GM12878 (cell line): ENCODE measurements at regions not wholly inside any gene's neighbourhood (a gene's known extent, or its start where the extent isn't known, plus 50 kb on each side); places are given as distances from the start of the nearest gene placed in this dataset.

Experiments used
- BRCA1 ChIP-seq: IDR thresholded peaks from 2 replicates; pipeline ENCODE4 v1.6.1; 2011; ENCODE audit warnings: low read depth, low read length, improper control_type of control experiment
- CHD2 ChIP-seq: IDR thresholded peaks from 2 replicates; pipeline ENCODE4 v1.6.1; 2011; ENCODE audit warnings: low read depth, low read length, improper control_type of control experiment, borderline replicate concordance
- HCFC1 ChIP-seq: fragments of 150-350 bp; IDR thresholded peaks from 2 replicates; pipeline ENCODE4 v1.6.1; 2014; ENCODE audit warnings: low read length
- HDGF ChIP-seq: fragments of 450-650 bp; IDR thresholded peaks from 2 replicates; pipeline ENCODE4 v1.6.1; 2016; ENCODE audit warnings: antibody characterized with exemption
- IRF5 ChIP-seq: fragments of 450-650 bp; IDR thresholded peaks from 2 replicates; pipeline ENCODE4 v1.6.1; 2017; ENCODE audit warnings: borderline replicate concordance
- LARP7 ChIP-seq: fragments of 450-650 bp; IDR thresholded peaks from 2 replicates; pipeline ENCODE4 v1.6.1; 2017; ENCODE audit warnings: mild to moderate bottlenecking
- PAX8 ChIP-seq: fragments of 450-650 bp; IDR thresholded peaks from 2 replicates; pipeline ENCODE4 v1.6.1; 2017; ENCODE audit warnings: mild to moderate bottlenecking, moderate library complexity
- PML ChIP-seq: IDR thresholded peaks from 2 replicates; pipeline ENCODE4 v1.6.1; 2012; ENCODE audit warnings: low read length, inconsistent platforms
- RUNX3 ChIP-seq: IDR thresholded peaks from 2 replicates; pipeline ENCODE4 v1.6.1; 2012; ENCODE audit warnings: low read length, inconsistent platforms
- TBL1XR1 ChIP-seq: IDR thresholded peaks from 2 replicates; pipeline ENCODE4 v1.6.1; 2012; ENCODE audit warnings: low read depth, low read length, improper control_type of control experiment
- TCF3 ChIP-seq: IDR thresholded peaks from 2 replicates; pipeline ENCODE4 v1.6.1; 2012; ENCODE audit warnings: low read depth, mild to moderate bottlenecking, low read length, borderline replicate concordance; ENCODE audit not compliant: insufficient read depth
- TCF7 ChIP-seq: IDR thresholded peaks from 2 replicates; pipeline ENCODE4 v1.6.1; 2014; ENCODE audit warnings: antibody characterized with exemption, borderline replicate concordance
- ZNF622 ChIP-seq: fragments of 450-650 bp; IDR thresholded peaks from 2 replicates; pipeline ENCODE4 v1.6.1; 2017; ENCODE audit warnings: mild to moderate bottlenecking, inconsistent platforms
- TF ChIP-seq, protein P1 (sequence below): fragments of 450-650 bp; IDR thresholded peaks from 2 replicates; pipeline ENCODE4 v1.6.1; 2018; ENCODE audit warnings: mild to moderate bottlenecking, low read depth, moderate library complexity; ENCODE audit not compliant: partially characterized antibody
- TF ChIP-seq, protein P2 (sequence below): IDR thresholded peaks from 2 replicates; pipeline ENCODE4 v1.6.1; 2011; ENCODE audit warnings: borderline replicate concordance, low read depth, mild to moderate bottlenecking, moderate library complexity, mixed read lengths, low read length; ENCODE audit not compliant: insufficient read depth; ENCODE audit errors: extremely low read length
- TF ChIP-seq, protein P3 (sequence below): fragments of 450-650 bp; IDR thresholded peaks from 2 replicates; pipeline ENCODE4 v1.6.1; 2014; ENCODE audit warnings: mild to moderate bottlenecking
- TF ChIP-seq, protein P4 (sequence below): fragments of 450-650 bp; formaldehyde crosslinking; IDR thresholded peaks from 2 replicates; pipeline ENCODE4 v1.5.0; 2022; ENCODE audit warnings: mild to moderate bottlenecking, missing genetic modification characterization
- TF ChIP-seq, protein P5 (sequence below): fragments of 150-350 bp; IDR thresholded peaks from 2 replicates; pipeline ENCODE4 v1.6.1; 2016; ENCODE audit warnings: low read depth, low read length

GRCh38 chr2:8234757-8235374 lies 447.0 kb upstream of the ID2 start (continued):
- TF ChIP-seq IRF5 (peak; percentile 79; the same call in 1 of the 2 replicates), PAX8 (no peak), TCF3 (peak; percentile 97), LARP7 (no peak), RUNX3 (peak; percentile 98), TBL1XR1 (peak; percentile 74), HCFC1 (no peak), BRCA1 (no peak), HDGF (no peak), ZNF622 (no peak), PML (peak; percentile 77; the same call in 1 of the 2 replicates), CHD2 (peak; percentile 58; the same call in 1 of the 2 replicates), TCF7 (no peak)
- TF ChIP-seq, protein P1, sequence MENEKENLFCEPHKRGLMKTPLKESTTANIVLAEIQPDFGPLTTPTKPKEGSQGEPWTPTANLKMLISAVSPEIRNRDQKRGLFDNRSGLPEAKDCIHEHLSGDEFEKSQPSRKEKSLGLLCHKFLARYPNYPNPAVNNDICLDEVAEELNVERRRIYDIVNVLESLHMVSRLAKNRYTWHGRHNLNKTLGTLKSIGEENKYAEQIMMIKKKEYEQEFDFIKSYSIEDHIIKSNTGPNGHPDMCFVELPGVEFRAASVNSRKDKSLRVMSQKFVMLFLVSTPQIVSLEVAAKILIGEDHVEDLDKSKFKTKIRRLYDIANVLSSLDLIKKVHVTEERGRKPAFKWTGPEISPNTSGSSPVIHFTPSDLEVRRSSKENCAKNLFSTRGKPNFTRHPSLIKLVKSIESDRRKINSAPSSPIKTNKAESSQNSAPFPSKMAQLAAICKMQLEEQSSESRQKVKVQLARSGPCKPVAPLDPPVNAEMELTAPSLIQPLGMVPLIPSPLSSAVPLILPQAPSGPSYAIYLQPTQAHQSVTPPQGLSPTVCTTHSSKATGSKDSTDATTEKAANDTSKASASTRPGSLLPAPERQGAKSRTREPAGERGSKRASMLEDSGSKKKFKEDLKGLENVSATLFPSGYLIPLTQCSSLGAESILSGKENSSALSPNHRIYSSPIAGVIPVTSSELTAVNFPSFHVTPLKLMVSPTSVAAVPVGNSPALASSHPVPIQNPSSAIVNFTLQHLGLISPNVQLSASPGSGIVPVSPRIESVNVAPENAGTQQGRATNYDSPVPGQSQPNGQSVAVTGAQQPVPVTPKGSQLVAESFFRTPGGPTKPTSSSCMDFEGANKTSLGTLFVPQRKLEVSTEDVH, result no peak
- TF ChIP-seq, protein P2, sequence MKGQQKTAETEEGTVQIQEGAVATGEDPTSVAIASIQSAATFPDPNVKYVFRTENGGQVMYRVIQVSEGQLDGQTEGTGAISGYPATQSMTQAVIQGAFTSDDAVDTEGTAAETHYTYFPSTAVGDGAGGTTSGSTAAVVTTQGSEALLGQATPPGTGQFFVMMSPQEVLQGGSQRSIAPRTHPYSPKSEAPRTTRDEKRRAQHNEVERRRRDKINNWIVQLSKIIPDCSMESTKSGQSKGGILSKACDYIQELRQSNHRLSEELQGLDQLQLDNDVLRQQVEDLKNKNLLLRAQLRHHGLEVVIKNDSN, result no peak
- TF ChIP-seq, protein P3, sequence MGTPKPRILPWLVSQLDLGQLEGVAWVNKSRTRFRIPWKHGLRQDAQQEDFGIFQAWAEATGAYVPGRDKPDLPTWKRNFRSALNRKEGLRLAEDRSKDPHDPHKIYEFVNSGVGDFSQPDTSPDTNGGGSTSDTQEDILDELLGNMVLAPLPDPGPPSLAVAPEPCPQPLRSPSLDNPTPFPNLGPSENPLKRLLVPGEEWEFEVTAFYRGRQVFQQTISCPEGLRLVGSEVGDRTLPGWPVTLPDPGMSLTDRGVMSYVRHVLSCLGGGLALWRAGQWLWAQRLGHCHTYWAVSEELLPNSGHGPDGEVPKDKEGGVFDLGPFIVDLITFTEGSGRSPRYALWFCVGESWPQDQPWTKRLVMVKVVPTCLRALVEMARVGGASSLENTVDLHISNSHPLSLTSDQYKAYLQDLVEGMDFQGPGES, result no peak
- TF ChIP-seq, protein P4, sequence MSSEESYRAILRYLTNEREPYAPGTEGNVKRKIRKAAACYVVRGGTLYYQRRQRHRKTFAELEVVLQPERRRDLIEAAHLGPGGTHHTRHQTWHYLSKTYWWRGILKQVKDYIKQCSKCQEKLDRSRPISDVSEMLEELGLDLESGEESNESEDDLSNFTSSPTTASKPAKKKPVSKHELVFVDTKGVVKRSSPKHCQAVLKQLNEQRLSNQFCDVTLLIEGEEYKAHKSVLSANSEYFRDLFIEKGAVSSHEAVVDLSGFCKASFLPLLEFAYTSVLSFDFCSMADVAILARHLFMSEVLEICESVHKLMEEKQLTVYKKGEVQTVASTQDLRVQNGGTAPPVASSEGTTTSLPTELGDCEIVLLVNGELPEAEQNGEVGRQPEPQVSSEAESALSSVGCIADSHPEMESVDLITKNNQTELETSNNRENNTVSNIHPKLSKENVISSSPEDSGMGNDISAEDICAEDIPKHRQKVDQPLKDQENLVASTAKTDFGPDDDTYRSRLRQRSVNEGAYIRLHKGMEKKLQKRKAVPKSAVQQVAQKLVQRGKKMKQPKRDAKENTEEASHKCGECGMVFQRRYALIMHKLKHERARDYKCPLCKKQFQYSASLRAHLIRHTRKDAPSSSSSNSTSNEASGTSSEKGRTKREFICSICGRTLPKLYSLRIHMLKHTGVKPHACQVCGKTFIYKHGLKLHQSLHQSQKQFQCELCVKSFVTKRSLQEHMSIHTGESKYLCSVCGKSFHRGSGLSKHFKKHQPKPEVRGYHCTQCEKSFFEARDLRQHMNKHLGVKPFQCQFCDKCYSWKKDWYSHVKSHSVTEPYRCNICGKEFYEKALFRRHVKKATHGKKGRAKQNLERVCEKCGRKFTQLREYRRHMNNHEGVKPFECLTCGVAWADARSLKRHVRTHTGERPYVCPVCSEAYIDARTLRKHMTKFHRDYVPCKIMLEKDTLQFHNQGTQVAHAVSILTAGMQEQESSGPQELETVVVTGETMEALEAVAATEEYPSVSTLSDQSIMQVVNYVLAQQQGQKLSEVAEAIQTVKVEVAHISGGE (CRISPR knock-in tag), result no peak
- TF ChIP-seq, protein P5, sequence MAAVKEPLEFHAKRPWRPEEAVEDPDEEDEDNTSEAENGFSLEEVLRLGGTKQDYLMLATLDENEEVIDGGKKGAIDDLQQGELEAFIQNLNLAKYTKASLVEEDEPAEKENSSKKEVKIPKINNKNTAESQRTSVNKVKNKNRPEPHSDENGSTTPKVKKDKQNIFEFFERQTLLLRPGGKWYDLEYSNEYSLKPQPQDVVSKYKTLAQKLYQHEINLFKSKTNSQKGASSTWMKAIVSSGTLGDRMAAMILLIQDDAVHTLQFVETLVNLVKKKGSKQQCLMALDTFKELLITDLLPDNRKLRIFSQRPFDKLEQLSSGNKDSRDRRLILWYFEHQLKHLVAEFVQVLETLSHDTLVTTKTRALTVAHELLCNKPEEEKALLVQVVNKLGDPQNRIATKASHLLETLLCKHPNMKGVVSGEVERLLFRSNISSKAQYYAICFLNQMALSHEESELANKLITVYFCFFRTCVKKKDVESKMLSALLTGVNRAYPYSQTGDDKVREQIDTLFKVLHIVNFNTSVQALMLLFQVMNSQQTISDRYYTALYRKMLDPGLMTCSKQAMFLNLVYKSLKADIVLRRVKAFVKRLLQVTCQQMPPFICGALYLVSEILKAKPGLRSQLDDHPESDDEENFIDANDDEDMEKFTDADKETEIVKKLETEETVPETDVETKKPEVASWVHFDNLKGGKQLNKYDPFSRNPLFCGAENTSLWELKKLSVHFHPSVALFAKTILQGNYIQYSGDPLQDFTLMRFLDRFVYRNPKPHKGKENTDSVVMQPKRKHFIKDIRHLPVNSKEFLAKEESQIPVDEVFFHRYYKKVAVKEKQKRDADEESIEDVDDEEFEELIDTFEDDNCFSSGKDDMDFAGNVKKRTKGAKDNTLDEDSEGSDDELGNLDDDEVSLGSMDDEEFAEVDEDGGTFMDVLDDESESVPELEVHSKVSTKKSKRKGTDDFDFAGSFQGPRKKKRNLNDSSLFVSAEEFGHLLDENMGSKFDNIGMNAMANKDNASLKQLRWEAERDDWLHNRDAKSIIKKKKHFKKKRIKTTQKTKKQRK, result no peak
